IMR-90 (cell line): ENCODE measurements at regions not wholly inside any gene's neighbourhood (a gene's known extent, or its start where the extent isn't known, plus 50 kb on each side); places are given as distances from the start of the nearest gene placed in this dataset.

ENCODE experiments used
- ATAC-seq: fragments of 200-7000 bp; cut with Tn5 transposase; 2 replicates; pipeline ENCODE4 v1.9.1; 2020; ENCODE audit warnings: low read depth, mild to moderate bottlenecking, moderate library complexity
- BruUV-seq: library from RNA; stranded (reverse); fragments of 400-500 nt; replicated peaks from 2 replicates; lab custom pipeline; 2021; lab: Mats Ljungman, UMichigan
- CTCF ChIA-PET: fragments of 300-600 bp; formaldehyde crosslinking; extraction: SDS; loops from one replicate; lab custom pipeline; 2021; ENCODE audit warnings: antibody characterized with exemption; lab: Yijun Ruan, JAX
- POLR2A ChIA-PET: fragments of 300-600 bp; sonication (Branson Sonifier 250); formaldehyde crosslinking; loops from one replicate; lab custom pipeline; 2022; ENCODE audit warnings: antibody characterized with exemption; ENCODE audit not compliant: unreplicated experiment; lab: Charles Lee
- DNase-seq: peaks from one replicate; pipeline ENCODE4 v3.0.0; 2013
- H2AFZ ChIP-seq: replicated peaks from 2 replicates; pipeline ENCODE3; 2013; ENCODE audit warnings: low read length, mild to moderate bottlenecking; ENCODE audit not compliant: poor library complexity
- H2AK5ac ChIP-seq: 2 replicates; pipeline ENCODE4 v1.6.1; 2013; ENCODE audit warnings: low read depth, low read length, inconsistent platforms
- H2AK9ac ChIP-seq: replicated peaks from 2 replicates; pipeline ENCODE3; 2013; ENCODE audit warnings: mild to moderate bottlenecking, low read depth, low read length, moderate library complexity; ENCODE audit not compliant: poor library complexity
- H2BK120ac ChIP-seq: 2 replicates; pipeline ENCODE4 v1.6.1; 2013; ENCODE audit warnings: low read depth, low read length, inconsistent platforms
- H2BK15ac ChIP-seq: 3 replicates; pipeline ENCODE4 v1.6.1; 2013; ENCODE audit warnings: low read depth, low read length, inconsistent platforms
- H2BK20ac ChIP-seq: 2 replicates; pipeline ENCODE4 v1.6.1; 2013; ENCODE audit warnings: low read depth, mild to moderate bottlenecking, inconsistent platforms, low read length, moderate library complexity
- H2BK5ac ChIP-seq: 2 replicates; pipeline ENCODE4 v1.6.1; 2013; ENCODE audit warnings: mild to moderate bottlenecking, low read depth, low read length, inconsistent platforms; ENCODE audit not compliant: poor library complexity, severe bottlenecking
- H3K14ac ChIP-seq: replicated peaks from 2 replicates; pipeline ENCODE4 v1.6.1; 2013; ENCODE audit warnings: low read depth, low read length, inconsistent platforms
- H3K18ac ChIP-seq: 2 replicates; pipeline ENCODE4 v1.6.1; 2013; ENCODE audit warnings: low read depth, low read length, control low read depth
- H3K23ac ChIP-seq: 2 replicates; pipeline ENCODE4 v1.6.1; 2013; ENCODE audit warnings: low read depth, low read length, inconsistent platforms
- H3K27ac ChIP-seq: 2 replicates; pipeline ENCODE4 v1.5.1; 2013; ENCODE audit warnings: mild to moderate bottlenecking, control low read depth, low read length; ENCODE audit not compliant: insufficient read depth
- H3K27me3 ChIP-seq: 2 replicates; pipeline ENCODE4 v1.6.1; 2013; ENCODE audit warnings: low read length; ENCODE audit not compliant: control insufficient read depth, insufficient read depth
- H3K36me3 ChIP-seq: 2 replicates; pipeline ENCODE4 v1.6.1; 2013; ENCODE audit warnings: low read length, mixed read lengths; ENCODE audit not compliant: control insufficient read depth, insufficient read depth
- H3K4ac ChIP-seq: 2 replicates; pipeline ENCODE4 v1.6.1; 2013; ENCODE audit warnings: low read depth, low read length, inconsistent platforms
- H3K4me1 ChIP-seq: 2 replicates; pipeline ENCODE4 v1.6.1; 2013; ENCODE audit warnings: low read length, mixed read lengths; ENCODE audit not compliant: control insufficient read depth, insufficient read depth
- H3K4me2 ChIP-seq: 2 replicates; pipeline ENCODE4 v1.6.1; 2013; ENCODE audit warnings: low read depth, mild to moderate bottlenecking, control low read depth, low read length, moderate library complexity
- H3K4me3 ChIP-seq: 2 replicates; pipeline ENCODE4 v1.5.1; 2013; ENCODE audit warnings: low read depth, mild to moderate bottlenecking, control low read depth, low read length, moderate library complexity; ENCODE audit not compliant: insufficient read depth
- H3K56ac ChIP-seq: 2 replicates; pipeline ENCODE4 v1.6.1; 2013; ENCODE audit warnings: low read length, inconsistent platforms; ENCODE audit not compliant: insufficient read depth; ENCODE audit errors: extremely low read depth
- H3K79me1 ChIP-seq, 2 experiments: 2 replicates each; pipeline ENCODE4 v1.6.1; 2013; ENCODE audit warnings: low read length in 2 of 2, inconsistent platforms in 1 of 2, low read depth in 1 of 2
- H3K9ac ChIP-seq: 2 replicates; pipeline ENCODE4 v1.6.1; 2013; ENCODE audit warnings: low read depth, low read length, control low read depth
- H3K9me1 ChIP-seq: 2 replicates; pipeline ENCODE4 v1.6.1; 2013; ENCODE audit warnings: low read length, inconsistent platforms; ENCODE audit not compliant: insufficient read depth
- H3K9me3 ChIP-seq: 2 replicates; pipeline ENCODE4 v1.6.1; 2013; ENCODE audit warnings: low read length; ENCODE audit not compliant: control insufficient read depth, insufficient read depth
- H4K20me1 ChIP-seq: 2 replicates; pipeline ENCODE4 v1.6.1; 2013; ENCODE audit warnings: low read length, inconsistent platforms; ENCODE audit not compliant: insufficient read depth
- H4K5ac ChIP-seq: 2 replicates; pipeline ENCODE4 v1.6.1; 2013; ENCODE audit warnings: mild to moderate bottlenecking, low read depth, low read length, control low read depth
- H4K8ac ChIP-seq, 2 experiments: 2 replicates each; pipeline ENCODE4 v1.6.1; 2013; ENCODE audit warnings: low read depth in 2 of 2, low read length in 2 of 2, control low read depth in 1 of 2, inconsistent platforms in 1 of 2
- H4K91ac ChIP-seq: 2 replicates; pipeline ENCODE4 v1.6.1; 2013; ENCODE audit warnings: low read depth, low read length, inconsistent platforms; ENCODE audit not compliant: insufficient read depth
- MXI1 ChIP-seq: IDR thresholded peaks from 2 replicates; pipeline ENCODE4 v1.6.1; 2012; ENCODE audit warnings: low read depth, mild to moderate bottlenecking, low read length, moderate library complexity, borderline replicate concordance
- RCOR1 ChIP-seq: IDR thresholded peaks from 2 replicates; pipeline ENCODE4 v1.6.1; 2012; ENCODE audit warnings: mild to moderate bottlenecking, low read length, improper control_type of control experiment; ENCODE audit not compliant: insufficient replicate concordance
- RFX5 ChIP-seq: IDR thresholded peaks from 2 replicates; pipeline ENCODE4 v1.8.0; 2012; ENCODE audit warnings: low read depth, mild to moderate bottlenecking, low read length, moderate library complexity
- dilution Hi-C: fragments of 300-500 bp; cut with HindIII; formaldehyde crosslinking; loops from one replicate; pipeline ENCODE4 v1.14.3; 2018; ENCODE audit warnings: low sequenced_read_pairs; ENCODE audit not compliant: unreplicated experiment
- in situ Hi-C: fragments of 300-500 bp; cut with MboI; formaldehyde crosslinking; loops from 3 replicates; pipeline ENCODE4 v1.14.3; 2019; ENCODE audit warnings: low sequenced_read_pairs, inconsistent platforms, mixed read lengths
- intact Hi-C: fragments of 100-400 bp; cut with micrococcal nuclease; formaldehyde crosslinking; loops from 2 replicates; pipeline ENCODE4 v1.10.0; 2022
- TF ChIP-seq, protein P1 (sequence below): fragments of 150-350 bp; IDR thresholded peaks from 2 replicates; pipeline ENCODE4 v1.6.1; 2017; ENCODE audit warnings: mild to moderate bottlenecking, antibody characterized with exemption, low read length, low read depth

DNA sequence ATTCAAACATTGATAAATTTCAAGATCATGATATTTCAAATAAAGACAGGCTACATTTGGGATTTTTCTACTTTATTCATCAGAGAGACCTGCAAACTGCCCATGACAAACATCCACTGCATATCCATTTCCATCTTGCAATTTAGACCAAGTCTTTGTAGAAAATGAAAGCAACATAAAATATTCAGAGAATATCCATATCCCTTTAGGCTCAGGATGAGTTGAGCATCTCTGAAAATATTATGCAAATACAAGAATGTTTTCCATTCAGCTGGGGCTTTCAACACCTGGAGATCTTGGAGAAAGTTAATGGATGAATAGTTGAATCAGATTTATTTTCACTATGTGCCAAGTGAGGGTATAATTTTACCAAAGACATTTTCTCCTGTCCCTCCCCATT is 103.4 kb downstream of the TUSC7 start:
- no peak overlapping the region for H3K27ac ChIP-seq
- DNase-seq (no peak), ATAC-seq (no peak)
- no peak overlapping the region for H2BK5ac ChIP-seq
- H3K9me3 ChIP-seq, result 0 out of 2 replicates have a peak, but pooled peaks cover 2% of the 10 kb centered on the region
- H2AK9ac ChIP-seq, result no peak overlapping the region
- no peak overlapping the region for H3K23ac ChIP-seq
- H3K56ac ChIP-seq, result no peak overlapping the region
- CTCF ChIA-PET, result no interaction called here
- in situ Hi-C loops (no loop called here), dilution Hi-C loops (no loop called here), intact Hi-C loops (no loop called here)
- no peak overlapping the region for H3K4me2 ChIP-seq
- H3K14ac ChIP-seq, result no peak overlapping the region
- no peak overlapping the region for H3K4ac ChIP-seq
- no peak overlapping the region for H4K91ac ChIP-seq
- H4K8ac ChIP-seq, result no peak overlapping the region
- no peak overlapping the region for H2BK120ac ChIP-seq
- H3K4me3 ChIP-seq, result no peak overlapping the region
- H3K79me1 ChIP-seq, result no peaks in the 10 kb centered on the region
- no peak overlapping the region for H2BK15ac ChIP-seq
- H3K9me1 ChIP-seq, result no peaks in the 10 kb centered on the region
- TF ChIP-seq RFX5 (no peak), RCOR1 (no peak), MXI1 (no peak)
- TF ChIP-seq, protein P1, sequence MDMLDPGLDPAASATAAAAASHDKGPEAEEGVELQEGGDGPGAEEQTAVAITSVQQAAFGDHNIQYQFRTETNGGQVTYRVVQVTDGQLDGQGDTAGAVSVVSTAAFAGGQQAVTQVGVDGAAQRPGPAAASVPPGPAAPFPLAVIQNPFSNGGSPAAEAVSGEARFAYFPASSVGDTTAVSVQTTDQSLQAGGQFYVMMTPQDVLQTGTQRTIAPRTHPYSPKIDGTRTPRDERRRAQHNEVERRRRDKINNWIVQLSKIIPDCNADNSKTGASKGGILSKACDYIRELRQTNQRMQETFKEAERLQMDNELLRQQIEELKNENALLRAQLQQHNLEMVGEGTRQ, result no peak
- no TSS peak for BruUV-seq
- H4K20me1 ChIP-seq, result no peaks in the 10 kb centered on the region
- H3K27me3 ChIP-seq, result no peaks in the 10 kb centered on the region
- no peak overlapping the region for H2BK20ac ChIP-seq
- no peak overlapping the region for H4K5ac ChIP-seq
- no peaks in the 10 kb centered on the region for H3K36me3 ChIP-seq
- POLR2A ChIA-PET, result no interaction called here
- H3K4me1 ChIP-seq, result peaks cover 2% of the 10 kb centered on the region; the same call in 1 of the 2 replicates
- no peak overlapping the region for H2AFZ ChIP-seq
- H2AK5ac ChIP-seq, result no peak overlapping the region
- H3K9ac ChIP-seq, result no peak overlapping the region
- no peak overlapping the region for H3K18ac ChIP-seq
